Breast epithelium (tissue), 4 donors: ENCODE measurements at regions not wholly inside any gene's neighbourhood (a gene's known extent, or its start where the extent isn't known, plus 50 kb on each side); places are given as distances from the start of the nearest gene placed in this dataset.

ENCODE experiments used
- DNase-seq, 2 donors: peaks; one replicate each; pipeline ENCODE4 v3.0.0-alpha.2; 2019; ENCODE audit warnings: low spot score in 2 of 2
- H3K27ac ChIP-seq, 2 donors: fragments of 200-600 bp; sonication (generic) in 1 of 2; one replicate each; pipeline ENCODE4 v1.5.1; 2016 to 2019; ENCODE audit warnings: mild to moderate bottlenecking in 1 of 2
- H3K27me3 ChIP-seq, 2 donors: fragments of 200-600 bp; sonication (generic) in 1 of 2; one replicate each; pipeline versions ENCODE4 v1.5.1 to v1.6.0; 2017 to 2019; ENCODE audit warnings: control low read depth in 1 of 2, mild to moderate bottlenecking in 1 of 2
- H3K36me3 ChIP-seq: fragments of 200-600 bp; one replicate; pipeline ENCODE4 v1.5.1; 2019
- H3K4me1 ChIP-seq, 2 donors: fragments of 200-600 bp; sonication (generic); one replicate each; pipeline ENCODE4 v1.5.1; 2016 to 2019; ENCODE audit warnings: control low read depth in 1 of 2
- H3K4me3 ChIP-seq, 3 donors: fragments of 200-600 bp; sonication (generic); 1 replicate in 2 of 3; 2 replicates in 1 of 3; pipeline ENCODE4 v1.5.1; 2016 to 2019; ENCODE audit warnings: mild to moderate bottlenecking in 3 of 3, moderate library complexity in 2 of 3
- H3K9me3 ChIP-seq, 2 donors: fragments of 200-600 bp; sonication (generic) in 1 of 2; one replicate each; pipeline ENCODE4 v1.5.1; 2016 to 2019; ENCODE audit warnings: control low read depth in 1 of 2
- CTCF ChIP-seq, 3 donors: fragments of 450-650 bp; IDR thresholded peaks; one replicate each; pipeline ENCODE4 v1.5.1; 2016 to 2017; ENCODE audit warnings: antibody characterized with exemption in 3 of 3, mild to moderate bottlenecking in 3 of 3, moderate library complexity in 3 of 3
- POLR2A ChIP-seq: fragments of 450-650 bp; IDR thresholded peaks from one replicate; pipeline ENCODE4 v1.6.1; 2016; ENCODE audit warnings: antibody characterized with exemption, mild to moderate bottlenecking, moderate library complexity
- POLR2AphosphoS5 ChIP-seq, 3 donors: sonication (generic); formaldehyde crosslinking; IDR thresholded peaks; one replicate each; pipeline ENCODE4 v1.6.1; 2017; ENCODE audit warnings: antibody characterized with exemption in 3 of 3
- intact Hi-C: fragments of 100-400 bp; cut with DNase I; formaldehyde crosslinking; loops from one replicate; pipeline ENCODE4 v1.15.1; 2023; ENCODE audit warnings: low total_unique reads

GRCh38 chr5:93117751-93118531 is 463.1 kb downstream of the NR2F1-AS1 start:
- H3K36me3 ChIP-seq, result no peaks in the 10 kb centered on the region
- H3K27ac ChIP-seq, result no peak overlapping the region
- no peak overlapping the region for H3K4me3 ChIP-seq
- H3K27me3 ChIP-seq, result no peaks in the 10 kb centered on the region
- no peaks in the 10 kb centered on the region for H3K4me1 ChIP-seq
- intact Hi-C loops, result no loop called here
- H3K9me3 ChIP-seq, result no peaks in the 10 kb centered on the region
- DNase-seq, result no peak
- no peak for TF ChIP-seq POLR2AphosphoS5 (IDR thresholded peaks at IDR 0.05)
- no peak for TF ChIP-seq CTCF (IDR thresholded peaks at IDR 0.05)
- TF ChIP-seq POLR2A, result no peak

DNA sequence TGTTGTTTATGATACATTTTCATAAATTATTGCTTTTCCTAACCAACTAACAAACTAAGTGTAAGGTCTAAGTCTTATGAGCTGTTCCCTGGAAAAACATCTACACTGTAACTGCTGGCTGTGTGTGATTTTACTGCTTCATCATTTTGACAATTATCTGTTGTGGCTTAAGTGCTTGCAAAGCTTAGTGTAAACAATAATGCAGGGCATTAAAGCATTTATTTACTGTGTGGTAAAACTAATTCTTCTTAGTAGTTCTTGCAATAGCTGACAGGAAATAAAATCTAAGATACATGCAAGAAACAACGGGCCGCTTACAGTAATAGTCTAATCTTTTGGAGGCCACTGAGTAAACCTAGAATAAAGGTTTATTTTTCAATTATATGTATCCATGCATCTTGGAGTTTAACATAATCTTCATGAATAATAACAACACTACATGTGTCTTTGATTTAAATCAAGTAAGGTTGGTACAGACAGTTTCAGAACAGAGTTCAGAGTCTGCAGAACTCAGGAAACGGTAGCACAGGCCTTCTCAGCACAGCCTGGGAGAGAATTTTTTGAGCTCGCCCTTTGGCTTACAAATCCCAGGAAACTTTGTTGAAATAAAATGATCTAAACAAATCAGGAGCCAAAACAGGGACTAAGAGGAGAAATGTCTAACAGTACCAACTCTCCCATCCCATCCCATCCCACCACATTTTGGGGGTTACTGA is 473.1 kb downstream of the NR2F1-AS1 start:
- H3K9me3 ChIP-seq, result no peaks in the 10 kb centered on the region
- H3K27ac ChIP-seq, result no peak overlapping the region
- TF ChIP-seq POLR2A (no peak), CTCF (IDR thresholded peaks at IDR 0.05) (no peak), POLR2AphosphoS5 (IDR thresholded peaks at IDR 0.05) (no peak)
- no peak overlapping the region for H3K4me3 ChIP-seq
- no peak for DNase-seq
- intact Hi-C loops, result no loop called here
- H3K27me3 ChIP-seq, result no peaks in the 10 kb centered on the region
- no peaks in the 10 kb centered on the region for H3K4me1 ChIP-seq
- no peaks in the 10 kb centered on the region for H3K36me3 ChIP-seq

DNA sequence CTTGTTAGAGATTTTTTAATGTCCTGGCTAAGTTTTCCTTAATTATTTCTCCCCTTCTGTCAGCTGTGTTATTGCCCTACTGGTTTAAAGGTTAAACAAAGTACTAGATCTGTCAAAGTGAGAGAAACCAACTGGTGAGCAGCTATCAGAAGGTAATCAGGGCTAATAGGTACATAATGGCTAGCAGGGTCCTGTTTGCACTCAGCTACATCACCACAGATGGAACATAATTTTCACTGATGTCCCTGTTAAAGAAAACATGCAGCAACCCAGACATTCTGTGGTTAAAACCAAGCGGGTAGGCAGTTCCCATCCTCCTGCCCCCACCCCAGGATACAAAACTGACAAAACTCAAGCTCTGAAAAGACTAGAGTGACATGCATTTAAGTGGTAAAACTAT is 473.9 kb downstream of the NR2F1-AS1 start:
- H3K4me3 ChIP-seq, result no peak overlapping the region
- no peak for DNase-seq
- no peaks in the 10 kb centered on the region for H3K4me1 ChIP-seq
- no peak for TF ChIP-seq POLR2A
- H3K27me3 ChIP-seq, result no peaks in the 10 kb centered on the region
- no peaks in the 10 kb centered on the region for H3K36me3 ChIP-seq
- H3K9me3 ChIP-seq, result no peaks in the 10 kb centered on the region
- intact Hi-C loops, result no loop called here
- no peak overlapping the region for H3K27ac ChIP-seq

DNA sequence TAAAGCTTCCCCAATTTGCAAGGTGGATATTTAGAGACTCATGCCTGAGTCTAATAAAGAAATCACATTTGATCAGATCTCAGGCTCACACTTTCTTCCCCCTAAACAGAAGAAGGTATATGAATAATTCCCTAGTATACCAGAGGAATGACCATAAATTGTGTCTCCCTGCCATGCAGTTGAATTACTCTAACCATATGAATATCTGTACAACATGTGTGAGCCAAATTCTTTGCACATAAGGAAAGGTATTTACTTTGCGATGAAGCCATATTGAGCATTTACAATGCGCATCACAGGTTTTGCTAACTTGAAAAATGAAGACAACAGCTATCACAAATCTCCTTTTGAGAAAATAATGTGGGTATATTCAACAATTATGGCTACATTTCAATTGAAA is 479.4 kb downstream of the NR2F1-AS1 start:
- DNase-seq, result no peak
- TF ChIP-seq CTCF (IDR thresholded peaks at IDR 0.05) (no peak), POLR2A (no peak), POLR2AphosphoS5 (IDR thresholded peaks at IDR 0.05) (no peak)
- Histone ChIP-seq H3K36me3 (no peaks in the 10 kb centered on the region), H3K27ac (no peak overlapping the region), H3K4me1 (no peaks in the 10 kb centered on the region), H3K4me3 (no peak overlapping the region), H3K9me3 (no peaks in the 10 kb centered on the region), H3K27me3 (no peaks in the 10 kb centered on the region)
- intact Hi-C loops, result loop anchor here (5.0 kb wide), 1 partner anchor 499 kb away; no protein-coding TSS in a partner anchor

DNA sequence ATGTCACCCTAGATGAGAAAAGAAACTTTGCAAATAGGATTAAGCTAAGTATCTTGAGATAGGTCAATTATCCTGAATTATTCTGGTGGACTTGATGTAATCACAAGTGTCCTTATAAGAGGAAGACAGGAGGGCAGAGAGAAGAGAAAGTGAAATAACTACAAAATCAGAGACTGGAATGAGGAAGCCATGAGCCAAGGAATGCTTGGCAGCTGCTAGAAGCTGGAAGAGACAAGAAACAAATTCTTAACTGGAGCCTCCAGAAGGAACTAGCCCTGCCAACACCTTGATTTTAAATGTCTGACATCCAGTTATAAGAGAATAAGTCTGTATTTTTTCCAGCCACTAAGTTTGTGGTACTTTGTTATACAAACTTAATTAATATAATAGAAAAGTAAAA is 480.0 kb downstream of the NR2F1-AS1 start:
- H3K4me3 ChIP-seq, result no peak overlapping the region
- H3K27me3 ChIP-seq, result no peaks in the 10 kb centered on the region
- no peaks in the 10 kb centered on the region for H3K36me3 ChIP-seq
- no peak overlapping the region for H3K27ac ChIP-seq
- intact Hi-C loops, result loop anchor here (5.0 kb wide), 1 partner anchor 499 kb away; no protein-coding TSS in a partner anchor
- no peak for TF ChIP-seq POLR2AphosphoS5 (IDR thresholded peaks at IDR 0.05)
- TF ChIP-seq CTCF (IDR thresholded peaks at IDR 0.05), result no peak
- no peak for TF ChIP-seq POLR2A
- no peak for DNase-seq
- no peaks in the 10 kb centered on the region for H3K9me3 ChIP-seq
- no peaks in the 10 kb centered on the region for H3K4me1 ChIP-seq
